MG63 (cell line): ENCODE measurements at regions not wholly inside any gene's neighbourhood (a gene's known extent, or its start where the extent isn't known, plus 50 kb on each side); places are given as distances from the start of the nearest gene placed in this dataset.
"Not testable (repeated sequence)": the region's sequence is repeated elsewhere in the genome, so short reads cannot be mapped to it uniquely, and the experiment has no call there.

Source experiments
- DNase-seq: peaks from one replicate; pipeline ENCODE4 v3.0.0-alpha.2; 2020
- H3K27me3 ChIP-seq: fragments of 250-450 bp; sonication (Bioruptor Pico); 2 replicates; pipeline ENCODE4 v1.5.1; 2020; ENCODE audit warnings: mild to moderate bottlenecking, moderate library complexity
- H3K36me3 ChIP-seq: fragments of 250-450 bp; sonication (Bioruptor Pico); 2 replicates; pipeline ENCODE4 v1.5.1; 2020; ENCODE audit warnings: mild to moderate bottlenecking, moderate library complexity
- H3K4me3 ChIP-seq: fragments of 250-450 bp; sonication (Bioruptor Pico); 2 replicates; pipeline ENCODE4 v1.5.1; 2020; ENCODE audit warnings: mild to moderate bottlenecking, moderate library complexity
- H3K9me3 ChIP-seq: fragments of 250-450 bp; sonication (Bioruptor Pico); 2 replicates; pipeline ENCODE4 v1.5.1; 2020; ENCODE audit warnings: mild to moderate bottlenecking, moderate library complexity

GRCh38 chr18:1388468-1388867 lies 483.8 kb downstream of the ADCYAP1 start:
- not testable (repeated sequence) for DNase-seq

DNA sequence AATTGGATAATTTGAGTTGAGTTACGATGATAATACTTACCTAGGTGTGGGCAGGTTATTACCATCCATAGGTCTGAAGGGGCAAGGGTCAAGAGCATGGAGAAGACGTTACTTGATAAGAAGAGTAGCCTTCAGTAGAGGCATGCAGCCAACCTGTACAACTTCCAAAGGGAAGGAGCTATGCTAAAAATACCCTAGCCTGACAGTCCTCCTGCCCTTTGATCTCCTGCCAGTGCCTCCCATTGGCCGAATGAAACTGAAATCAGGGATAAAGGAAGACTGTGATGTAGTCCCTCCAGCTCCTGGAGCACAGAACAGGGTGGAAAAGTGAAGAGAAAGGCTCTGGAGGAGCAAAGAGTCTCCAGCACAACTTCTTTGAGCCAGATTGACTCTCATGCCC lies 487.4 kb downstream of the ADCYAP1 start:
- Histone ChIP-seq H3K4me3 (no peak overlapping the region), H3K36me3 (no peaks in the 10 kb centered on the region), H3K9me3 (no peaks in the 10 kb centered on the region), H3K27me3 (no peaks in the 10 kb centered on the region)
- DNase-seq = no peak

More at GRCh38 chr18:1388468-1388867, 483.8 kb downstream of the ADCYAP1 start:
- H3K36me3 ChIP-seq, H3K27me3 ChIP-seq, H3K4me3 ChIP-seq, H3K9me3 ChIP-seq: not testable (repeated sequence)

GRCh38 chr18:1392865-1393734 lies 488.4 kb downstream of the ADCYAP1 start:
- Histone ChIP-seq H3K9me3 (no peaks in the 10 kb centered on the region), H3K27me3 (no peaks in the 10 kb centered on the region), H3K4me3 (no peak overlapping the region), H3K36me3 (no peaks in the 10 kb centered on the region)
- no peak for DNase-seq

- DNase-seq = no peak
- Histone ChIP-seq H3K36me3 (no peaks in the 10 kb centered on the region), H3K4me3 (no peak overlapping the region), H3K9me3 (no peaks in the 10 kb centered on the region), H3K27me3 (no peaks in the 10 kb centered on the region)
Observed at GRCh38 chr18:1393929-1394328, 489.3 kb downstream of the ADCYAP1 start.

DNA sequence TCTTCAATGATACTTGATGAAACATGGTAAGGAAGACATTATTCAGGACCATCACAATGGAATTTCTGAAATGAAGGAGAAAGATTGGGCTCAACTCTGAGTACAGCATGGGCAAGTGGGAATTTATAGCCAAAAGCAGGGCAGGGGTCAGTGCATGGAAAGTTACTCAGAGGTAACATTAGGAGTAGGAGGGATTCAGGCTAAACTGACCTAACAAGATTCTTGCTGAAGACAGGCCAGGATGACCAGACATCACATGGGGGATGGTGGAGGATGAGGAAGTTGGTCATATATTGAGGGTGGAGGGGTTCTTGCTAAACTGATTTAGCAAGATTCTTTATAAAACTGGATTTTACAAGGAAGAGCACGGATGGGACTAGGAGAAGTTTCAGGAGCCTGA lies 489.8 kb downstream of the ADCYAP1 start:
- no peaks in the 10 kb centered on the region for H3K27me3 ChIP-seq
- no peak overlapping the region for H3K4me3 ChIP-seq
- H3K9me3 ChIP-seq = no peaks in the 10 kb centered on the region
- no peak for DNase-seq
- H3K36me3 ChIP-seq = no peaks in the 10 kb centered on the region

DNA sequence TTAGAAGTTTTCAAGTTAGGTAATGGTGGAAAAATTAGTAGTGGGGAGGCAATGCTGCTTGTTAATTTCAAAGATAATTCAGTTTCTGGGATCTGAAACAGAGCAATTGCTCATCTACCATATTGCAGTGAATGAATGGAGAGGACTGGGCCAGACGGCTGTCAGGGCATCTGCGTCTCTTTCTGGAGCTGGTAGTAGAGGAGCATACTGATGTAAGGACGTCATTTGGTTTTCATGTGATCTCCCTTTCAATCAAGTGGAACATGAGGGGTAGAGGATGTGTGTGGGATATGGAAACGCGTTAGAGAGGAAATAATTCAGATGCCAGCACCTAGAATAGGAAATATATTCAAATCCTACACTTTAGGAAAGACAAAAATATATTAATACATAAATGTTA lies 490.3 kb downstream of the ADCYAP1 start:
- Histone ChIP-seq H3K36me3 (no peaks in the 10 kb centered on the region), H3K9me3 (no peaks in the 10 kb centered on the region), H3K27me3 (no peaks in the 10 kb centered on the region), H3K4me3 (no peak overlapping the region)
- DNase-seq = no peak

- no peaks in the 10 kb centered on the region for H3K27me3 ChIP-seq
- H3K36me3 ChIP-seq = no peaks in the 10 kb centered on the region
- no peak for DNase-seq
- H3K4me3 ChIP-seq = no peak overlapping the region
- H3K9me3 ChIP-seq = no peaks in the 10 kb centered on the region; the same call in 1 of the 2 replicates
Observed at GRCh38 chr18:1408376-1408775, 503.7 kb downstream of the ADCYAP1 start.

DNA sequence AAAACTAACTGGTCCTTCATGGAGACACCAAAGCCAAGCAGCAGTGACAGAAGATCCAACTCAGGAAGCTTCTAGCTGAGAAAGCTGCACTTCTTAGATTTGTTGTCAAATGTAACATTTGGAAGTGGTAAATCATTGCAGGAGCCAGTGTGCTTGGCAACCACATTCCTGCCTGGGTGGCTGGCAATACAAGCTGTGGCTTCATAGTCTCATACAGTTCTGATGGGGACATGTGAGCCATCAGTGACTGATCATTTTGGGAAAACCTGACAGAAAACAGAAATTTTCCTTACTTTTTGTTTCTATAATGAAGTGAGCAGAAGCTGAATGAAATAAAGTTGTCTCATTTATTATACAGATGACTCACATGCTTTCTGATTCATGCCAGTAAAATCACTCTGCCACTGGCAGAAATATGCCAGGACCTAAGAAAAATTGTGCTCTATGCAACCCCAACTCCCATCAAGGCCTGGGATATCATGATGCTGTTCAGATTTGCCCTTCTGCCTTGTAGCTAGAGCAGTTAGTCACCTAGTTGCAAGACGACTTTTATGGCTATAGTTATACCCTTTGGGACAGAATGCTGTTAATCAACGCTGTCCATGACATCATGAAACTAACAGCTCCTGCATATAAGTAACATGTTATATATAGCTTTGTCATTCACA lies 508.1 kb downstream of the ADCYAP1 start:
- H3K9me3 ChIP-seq = no peaks in the 10 kb centered on the region
- H3K27me3 ChIP-seq = no peaks in the 10 kb centered on the region
- no peak overlapping the region for H3K4me3 ChIP-seq
- no peaks in the 10 kb centered on the region for H3K36me3 ChIP-seq
- DNase-seq = peak; percentile 6

- DNase-seq = no peak
- H3K4me3 ChIP-seq = no peak overlapping the region
- no peaks in the 10 kb centered on the region for H3K9me3 ChIP-seq
- H3K36me3 ChIP-seq = no peaks in the 10 kb centered on the region
- H3K27me3 ChIP-seq = no peaks in the 10 kb centered on the region
Observed at GRCh38 chr18:1413323-1413675, 508.6 kb downstream of the ADCYAP1 start.

- no peak for DNase-seq
- Histone ChIP-seq H3K9me3 (no peaks in the 10 kb centered on the region), H3K4me3 (no peak overlapping the region), H3K36me3 (no peaks in the 10 kb centered on the region), H3K27me3 (no peaks in the 10 kb centered on the region)
Observed at GRCh38 chr18:1416074-1416473, 511.4 kb downstream of the ADCYAP1 start.

DNA sequence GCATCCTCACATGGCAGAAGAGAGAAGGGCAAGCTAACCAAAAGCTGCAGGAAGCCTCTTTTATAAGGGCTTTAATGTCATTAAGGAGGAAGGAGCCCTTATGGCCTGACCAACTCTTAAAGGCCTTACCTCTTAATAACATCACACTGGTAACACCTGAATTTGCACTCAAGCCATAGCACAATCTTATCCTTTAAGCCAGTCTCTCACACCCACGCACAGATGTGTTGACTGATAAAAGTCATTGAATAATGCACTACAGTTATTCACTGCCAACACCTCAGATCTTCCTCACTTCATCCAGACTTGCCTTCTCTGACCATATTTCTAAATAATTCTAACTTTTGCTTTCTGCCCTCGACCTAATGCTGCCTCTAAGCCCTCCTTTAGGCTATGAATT lies 516.8 kb downstream of the ADCYAP1 start:
- Histone ChIP-seq H3K27me3 (no peaks in the 10 kb centered on the region), H3K36me3 (no peaks in the 10 kb centered on the region), H3K4me3 (no peak overlapping the region), H3K9me3 (no peaks in the 10 kb centered on the region)
- no peak for DNase-seq

- H3K27me3 ChIP-seq = no peaks in the 10 kb centered on the region
- H3K4me3 ChIP-seq = no peak overlapping the region
- DNase-seq = no peak
- no peaks in the 10 kb centered on the region for H3K36me3 ChIP-seq
- H3K9me3 ChIP-seq = no peaks in the 10 kb centered on the region
Observed at GRCh38 chr18:1422634-1423033, 518.0 kb downstream of the ADCYAP1 start.

- DNase-seq = no peak
- no peaks in the 10 kb centered on the region for H3K36me3 ChIP-seq
- H3K4me3 ChIP-seq = no peak overlapping the region
- no peaks in the 10 kb centered on the region for H3K9me3 ChIP-seq
- H3K27me3 ChIP-seq = no peaks in the 10 kb centered on the region
Observed at GRCh38 chr18:1425679-1426078, 521.0 kb downstream of the ADCYAP1 start.

GRCh38 chr18:1435487-1435886 lies 530.8 kb downstream of the ADCYAP1 start:
- H3K36me3 ChIP-seq = no peaks in the 10 kb centered on the region
- H3K4me3 ChIP-seq = no peak overlapping the region
- no peaks in the 10 kb centered on the region for H3K9me3 ChIP-seq
- H3K27me3 ChIP-seq = no peaks in the 10 kb centered on the region
- no peak for DNase-seq

DNA sequence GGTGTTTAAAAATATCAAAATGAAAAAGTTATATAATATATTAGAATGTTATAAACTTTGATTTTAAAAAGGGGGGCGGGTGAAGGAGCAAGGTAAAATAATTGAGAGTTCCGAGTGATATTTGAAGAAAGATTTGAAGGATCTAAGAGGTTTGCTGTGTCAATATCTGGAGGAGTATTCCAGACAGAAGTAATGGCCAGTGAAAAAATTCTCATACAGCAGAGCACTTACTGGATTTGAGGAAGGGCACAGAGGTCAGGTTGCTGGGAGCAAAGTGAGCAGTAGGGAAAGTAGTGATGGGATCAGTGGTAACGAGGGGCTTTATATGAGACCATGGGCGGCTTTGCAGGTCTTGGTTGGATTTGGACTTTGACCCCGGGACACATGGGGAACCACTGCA lies 531.5 kb downstream of the ADCYAP1 start:
- H3K9me3 ChIP-seq = no peaks in the 10 kb centered on the region

DNA sequence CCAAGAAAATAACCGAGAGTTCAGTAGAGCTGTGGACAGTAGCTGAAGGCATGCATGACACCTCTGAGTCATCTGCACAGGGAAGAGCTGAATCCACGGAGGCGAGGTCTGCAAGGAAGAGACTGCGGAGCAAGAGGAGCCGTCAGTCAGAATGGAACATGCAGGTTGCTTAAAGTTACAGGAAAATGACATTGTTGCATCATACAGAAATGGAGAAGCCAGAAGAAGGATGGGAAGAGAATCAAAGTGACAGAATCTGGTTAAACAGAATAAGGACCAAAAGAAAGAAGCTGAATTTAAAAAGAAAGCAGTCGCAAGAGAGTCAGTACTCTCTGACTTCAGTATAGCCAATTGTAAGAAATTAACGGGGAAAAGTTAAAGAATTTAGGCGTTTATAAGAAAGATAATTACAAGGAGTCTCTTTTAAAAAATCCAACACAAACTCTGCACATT lies 533.8 kb downstream of the ADCYAP1 start:
- peak; percentile 1 for DNase-seq
- Histone ChIP-seq H3K27me3 (no peaks in the 10 kb centered on the region), H3K36me3 (no peaks in the 10 kb centered on the region), H3K4me3 (no peak overlapping the region), H3K9me3 (no peaks in the 10 kb centered on the region)

More for the DNA sequence above, 531.5 kb downstream of the ADCYAP1 start:
- Histone ChIP-seq H3K36me3 (no peaks in the 10 kb centered on the region), H3K4me3 (no peak overlapping the region), H3K27me3 (no peaks in the 10 kb centered on the region)
- DNase-seq = no peak

- no peak for DNase-seq
- H3K36me3 ChIP-seq = no peaks in the 10 kb centered on the region
- H3K27me3 ChIP-seq = no peaks in the 10 kb centered on the region
- no peak overlapping the region for H3K4me3 ChIP-seq
- H3K9me3 ChIP-seq = no peaks in the 10 kb centered on the region
Observed at GRCh38 chr18:1438967-1439366, 534.3 kb downstream of the ADCYAP1 start.

- DNase-seq, H3K4me3 ChIP-seq, H3K27me3 ChIP-seq, H3K9me3 ChIP-seq, H3K36me3 ChIP-seq: not testable (repeated sequence)
Observed at GRCh38 chr18:1444062-1444461, 539.4 kb downstream of the ADCYAP1 start.
